Lung (tissue), 11 donors: ENCODE measurements at regions not wholly inside any gene's neighbourhood (a gene's known extent, or its start where the extent isn't known, plus 50 kb on each side); places are given as distances from the start of the nearest gene placed in this dataset.

Experiments
- ATAC-seq: fragments of 200-7000 bp; cut with Tn5 transposase; one replicate; pipeline ENCODE4 v1.9.1; 2020; ENCODE audit warnings: moderate number of reproducible peaks; ENCODE audit not compliant: insufficient read depth, low FRiP score
- DNase-seq, 3 donors: peaks; one replicate each; pipeline ENCODE4 v3.0.0-alpha.2; 2013 to 2017
- H3K27ac ChIP-seq, 2 donors: one replicate each; pipeline ENCODE4 v1.5.1; 2013; ENCODE audit warnings: mild to moderate bottlenecking in 2 of 2, moderate library complexity in 2 of 2, control low read depth in 1 of 2, inconsistent platforms in 1 of 2, low read depth in 1 of 2, low read length in 1 of 2
- H3K27me3 ChIP-seq, 3 donors: one replicate each; pipeline ENCODE4 v1.5.1; 2013; ENCODE audit warnings: low read length in 2 of 3; ENCODE audit not compliant: control insufficient read depth in 3 of 3, insufficient read depth in 3 of 3
- H3K36me3 ChIP-seq, 4 donors: one replicate each; pipeline ENCODE4 v1.5.1; 2013; ENCODE audit warnings: low read length in 4 of 4, mild to moderate bottlenecking in 1 of 4, moderate library complexity in 1 of 4; ENCODE audit not compliant: control insufficient read depth in 4 of 4, insufficient read depth in 4 of 4
- H3K4me1 ChIP-seq, 5 donors: one replicate each; pipeline ENCODE4 v1.5.1; 2013; ENCODE audit warnings: low read length in 5 of 5, mild to moderate bottlenecking in 2 of 5, moderate library complexity in 1 of 5; ENCODE audit not compliant: control insufficient read depth in 5 of 5, insufficient read depth in 5 of 5
- H3K4me3 ChIP-seq: one replicate; pipeline ENCODE4 v1.5.1; 2013; ENCODE audit warnings: mild to moderate bottlenecking, control low read depth, moderate library complexity
- H3K9ac ChIP-seq, 2 donors: one replicate each; pipeline ENCODE4 v1.5.1; 2013; ENCODE audit warnings: low read length in 2 of 2, control low read depth in 1 of 2; ENCODE audit not compliant: insufficient read depth in 1 of 2
- H3K9me3 ChIP-seq, 4 donors: one replicate each; pipeline ENCODE4 v1.5.1; 2013; ENCODE audit warnings: low read length in 3 of 4, mild to moderate bottlenecking in 1 of 4, moderate library complexity in 1 of 4; ENCODE audit not compliant: control insufficient read depth in 4 of 4, insufficient read depth in 3 of 4
- WGBS, 2 donors: extraction: QIAGEN DNeasy Blood & Tissue Kit; methylation state at CpG; one replicate each; pipeline ENCODE4 v1.1.7; 2013; 5-methylcytosine and 5-hydroxymethylcytosine counted together
- TF ChIP-seq, protein P1 (sequence below): IDR thresholded peaks from 2 replicates; pipeline ENCODE4 v1.5.1; 2012; ENCODE audit warnings: mild to moderate bottlenecking; ENCODE audit errors: control extremely low read depth, extremely low read depth
- donor health status: control.
- donor health status: control.
- donor health status: Bipolar disorder and iron deficiency.
- donor health status: healthy.
- donor health status: DM: yes; HTN: yes; CAD: no.

DNA sequence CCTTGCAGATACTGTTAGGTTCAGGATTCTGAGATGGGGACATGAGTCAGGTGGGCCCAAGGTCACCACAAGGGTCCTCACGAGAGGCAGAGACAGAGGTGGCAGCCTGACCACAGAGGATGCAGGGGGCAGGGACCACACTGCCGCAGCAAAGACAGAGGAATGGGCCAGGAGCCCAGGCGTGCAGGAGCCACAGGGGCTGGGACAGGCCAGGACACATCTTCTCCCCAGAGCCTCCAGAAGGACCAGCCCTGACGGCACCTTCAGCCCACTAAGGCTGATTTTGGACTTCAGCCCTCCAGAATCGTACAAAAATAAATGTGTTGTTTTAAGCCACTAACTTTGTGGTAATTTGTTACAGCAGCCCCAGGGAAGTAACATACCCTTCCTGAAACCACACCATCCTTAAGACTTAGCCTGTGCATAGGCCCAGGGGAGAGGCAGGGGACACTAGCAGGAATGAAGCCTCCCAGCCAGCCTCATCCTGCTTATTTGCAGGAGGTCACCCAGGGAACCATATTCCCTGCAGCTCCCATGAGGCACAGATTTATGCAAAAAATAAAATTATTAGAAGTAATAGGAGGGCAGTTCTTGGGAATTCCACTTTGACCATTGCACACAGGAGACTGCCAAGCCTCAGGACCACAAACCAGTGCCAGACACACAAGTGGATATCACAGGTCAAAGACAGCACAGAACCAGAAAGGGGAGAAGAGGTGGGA, 119.3 kb upstream of the CST7 start:
- whole genome bisulfite sequencing, 2 donors = 86 to 90% methylated on average over 5 of the region's 5 CpGs
- TF ChIP-seq, protein P1, sequence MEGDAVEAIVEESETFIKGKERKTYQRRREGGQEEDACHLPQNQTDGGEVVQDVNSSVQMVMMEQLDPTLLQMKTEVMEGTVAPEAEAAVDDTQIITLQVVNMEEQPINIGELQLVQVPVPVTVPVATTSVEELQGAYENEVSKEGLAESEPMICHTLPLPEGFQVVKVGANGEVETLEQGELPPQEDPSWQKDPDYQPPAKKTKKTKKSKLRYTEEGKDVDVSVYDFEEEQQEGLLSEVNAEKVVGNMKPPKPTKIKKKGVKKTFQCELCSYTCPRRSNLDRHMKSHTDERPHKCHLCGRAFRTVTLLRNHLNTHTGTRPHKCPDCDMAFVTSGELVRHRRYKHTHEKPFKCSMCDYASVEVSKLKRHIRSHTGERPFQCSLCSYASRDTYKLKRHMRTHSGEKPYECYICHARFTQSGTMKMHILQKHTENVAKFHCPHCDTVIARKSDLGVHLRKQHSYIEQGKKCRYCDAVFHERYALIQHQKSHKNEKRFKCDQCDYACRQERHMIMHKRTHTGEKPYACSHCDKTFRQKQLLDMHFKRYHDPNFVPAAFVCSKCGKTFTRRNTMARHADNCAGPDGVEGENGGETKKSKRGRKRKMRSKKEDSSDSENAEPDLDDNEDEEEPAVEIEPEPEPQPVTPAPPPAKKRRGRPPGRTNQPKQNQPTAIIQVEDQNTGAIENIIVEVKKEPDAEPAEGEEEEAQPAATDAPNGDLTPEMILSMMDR = no peak
- no peak overlapping the region for H3K9ac ChIP-seq
- no peaks in the 10 kb centered on the region for H3K27me3 ChIP-seq
- DNase-seq (no peak), ATAC-seq (no peak)
- H3K27ac ChIP-seq = no peak overlapping the region
- peaks cover 0 to 6% (median 0%) of the 10 kb centered on the region in 4 donors for H3K9me3 ChIP-seq
- H3K4me3 ChIP-seq = no peak overlapping the region
- peaks cover 0 to 4% (median 0%) of the 10 kb centered on the region in 5 donors for H3K4me1 ChIP-seq
- H3K36me3 ChIP-seq = no peaks in the 10 kb centered on the region

DNA sequence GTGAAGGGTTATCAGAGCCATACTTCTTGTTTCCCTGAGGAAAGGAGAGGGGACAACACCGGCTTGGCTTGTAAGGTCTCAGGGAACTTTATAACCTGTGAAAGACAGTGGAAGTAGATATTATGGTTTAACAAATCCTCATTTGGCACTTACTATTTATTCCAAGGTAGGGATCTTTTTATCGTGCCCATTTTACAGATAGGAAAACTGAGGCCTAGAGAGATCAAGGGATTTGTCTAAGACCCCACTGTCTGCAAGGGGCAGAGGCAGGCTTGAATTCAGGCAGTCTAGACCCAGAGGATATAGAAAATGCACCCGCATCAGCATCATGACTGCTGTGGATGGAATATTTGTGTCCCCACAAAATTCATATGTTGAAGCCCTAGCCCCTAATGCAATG, 118.4 kb upstream of the CST7 start:
- WGBS, 2 donors = 78 to 96% methylated on average over 3 of the region's 3 CpGs
- Histone ChIP-seq H3K4me3 (no peak overlapping the region), H3K9me3 (peaks cover 0 to 6% (median 0%) of the 10 kb centered on the region in 4 donors), H3K27me3 (no peaks in the 10 kb centered on the region), H3K9ac (no peak overlapping the region), H3K4me1 (peaks cover 0 to 4% (median 0%) of the 10 kb centered on the region in 5 donors), H3K36me3 (no peaks in the 10 kb centered on the region), H3K27ac (no peak overlapping the region)
- TF ChIP-seq, protein P1 = no peak
- ATAC-seq = no peak
- no peak for DNase-seq

DNA sequence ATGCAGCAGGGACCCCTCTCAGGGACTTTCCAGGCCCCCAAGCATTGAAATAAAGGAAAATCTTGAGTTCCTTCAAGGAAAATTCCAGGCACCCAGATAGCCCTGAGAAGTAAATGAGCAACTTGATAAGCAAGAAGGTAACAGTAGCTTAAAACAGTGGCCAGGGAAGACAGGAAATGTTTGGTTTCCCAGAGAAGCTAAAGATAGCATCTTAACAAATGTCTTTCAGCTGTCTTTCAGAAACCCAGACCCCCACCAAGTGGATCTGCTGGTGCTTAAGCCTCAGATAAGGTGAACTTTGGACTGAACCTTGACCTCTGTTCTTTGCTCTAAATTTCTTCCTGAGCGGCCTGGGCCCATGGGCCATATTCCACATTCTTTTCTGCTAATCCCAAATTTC, 117.8 kb upstream of the CST7 start:
- Histone ChIP-seq H3K27me3 (no peaks in the 10 kb centered on the region), H3K9me3 (peaks cover 0 to 6% (median 0%) of the 10 kb centered on the region in 4 donors), H3K27ac (no peak overlapping the region), H3K4me3 (no peak overlapping the region), H3K36me3 (no peaks in the 10 kb centered on the region), H3K4me1 (peaks cover 0 to 5% (median 0%) of the 10 kb centered on the region in 5 donors), H3K9ac (no peak overlapping the region)
- DNase-seq (no peak), ATAC-seq (no peak)
- 97 to 100% methylated on average over 1 of the region's 1 CpG for WGBS, 2 donors
- TF ChIP-seq, protein P1 = no peak
